ENCODE measurements at regions not wholly inside any gene's neighbourhood (a gene's known extent, or its start where the extent isn't known, plus 50 kb on each side); places are given as distances from the start of the nearest gene placed in this dataset.

DNA sequence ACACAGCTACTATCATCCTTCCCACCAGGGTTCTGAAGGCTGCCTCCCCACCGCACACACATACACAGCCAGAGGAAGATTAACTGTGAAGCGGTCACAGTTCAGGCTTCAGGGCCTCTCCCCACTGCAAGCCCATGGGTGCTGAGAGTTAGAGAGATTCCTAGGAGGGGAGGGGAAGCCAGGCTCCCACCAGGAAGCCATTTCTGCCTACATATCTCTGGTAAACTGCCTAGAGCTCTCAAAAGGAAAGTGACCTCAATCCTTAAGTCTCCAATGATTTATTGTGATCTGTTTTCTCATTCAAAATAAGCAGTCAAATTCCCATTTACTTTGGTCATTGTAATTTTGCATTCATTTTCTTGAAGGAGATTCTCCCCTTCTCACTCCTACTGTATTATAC is 141.0 kb upstream of the BNIP2 start:
- Histone ChIP-seq H3K27me3 (replicated peaks; ENCODE audit: insufficient read depth, low read length) (no peaks in the 10 kb centered on the region), H3K27ac (ENCODE audit: low read length) (no peak overlapping the region), H3F3A (ENCODE audit: insufficient read depth, low read length) (no peaks in the 10 kb centered on the region), H3K79me2 (ENCODE audit: low read length) (no peaks in the 10 kb centered on the region), H3K4me2 (ENCODE audit: low read depth, low read length) (no peak overlapping the region), H4K20me1 (ENCODE audit: insufficient read depth, low read length) (no peaks in the 10 kb centered on the region), H3K4me3 (ENCODE audit: low read length) (no peak overlapping the region), H2AFZ (ENCODE audit: low read length) (no peak overlapping the region), H3K9me3 (replicated peaks; ENCODE audit: insufficient read depth, low read length) (no peaks in the 10 kb centered on the region), H3K4me1 (ENCODE audit: low read length) (no peaks in the 10 kb centered on the region), H3K9ac (ENCODE audit: low read length) (no peak overlapping the region), H3K36me3 (replicated peaks; ENCODE audit: insufficient read depth, low read length) (no peaks in the 10 kb centered on the region), H3K9me2 (replicated peaks; ENCODE audit: insufficient read depth, low read length) (no peaks in the 10 kb centered on the region)
- TF ChIP-seq EZH2 (optimal IDR thresholded peaks at IDR 0.05; ENCODE audit: low read depth, low read length): no peak
- no peak for TF ChIP-seq EZH2phosphoT487 (IDR thresholded peaks at IDR 0.05; ENCODE audit: low read length)
- TF ChIP-seq, protein P1, sequence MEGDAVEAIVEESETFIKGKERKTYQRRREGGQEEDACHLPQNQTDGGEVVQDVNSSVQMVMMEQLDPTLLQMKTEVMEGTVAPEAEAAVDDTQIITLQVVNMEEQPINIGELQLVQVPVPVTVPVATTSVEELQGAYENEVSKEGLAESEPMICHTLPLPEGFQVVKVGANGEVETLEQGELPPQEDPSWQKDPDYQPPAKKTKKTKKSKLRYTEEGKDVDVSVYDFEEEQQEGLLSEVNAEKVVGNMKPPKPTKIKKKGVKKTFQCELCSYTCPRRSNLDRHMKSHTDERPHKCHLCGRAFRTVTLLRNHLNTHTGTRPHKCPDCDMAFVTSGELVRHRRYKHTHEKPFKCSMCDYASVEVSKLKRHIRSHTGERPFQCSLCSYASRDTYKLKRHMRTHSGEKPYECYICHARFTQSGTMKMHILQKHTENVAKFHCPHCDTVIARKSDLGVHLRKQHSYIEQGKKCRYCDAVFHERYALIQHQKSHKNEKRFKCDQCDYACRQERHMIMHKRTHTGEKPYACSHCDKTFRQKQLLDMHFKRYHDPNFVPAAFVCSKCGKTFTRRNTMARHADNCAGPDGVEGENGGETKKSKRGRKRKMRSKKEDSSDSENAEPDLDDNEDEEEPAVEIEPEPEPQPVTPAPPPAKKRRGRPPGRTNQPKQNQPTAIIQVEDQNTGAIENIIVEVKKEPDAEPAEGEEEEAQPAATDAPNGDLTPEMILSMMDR (IDR thresholded peaks at IDR 0.05; ENCODE audit: low read length): no peak
- DNase-seq: no peak

DNA sequence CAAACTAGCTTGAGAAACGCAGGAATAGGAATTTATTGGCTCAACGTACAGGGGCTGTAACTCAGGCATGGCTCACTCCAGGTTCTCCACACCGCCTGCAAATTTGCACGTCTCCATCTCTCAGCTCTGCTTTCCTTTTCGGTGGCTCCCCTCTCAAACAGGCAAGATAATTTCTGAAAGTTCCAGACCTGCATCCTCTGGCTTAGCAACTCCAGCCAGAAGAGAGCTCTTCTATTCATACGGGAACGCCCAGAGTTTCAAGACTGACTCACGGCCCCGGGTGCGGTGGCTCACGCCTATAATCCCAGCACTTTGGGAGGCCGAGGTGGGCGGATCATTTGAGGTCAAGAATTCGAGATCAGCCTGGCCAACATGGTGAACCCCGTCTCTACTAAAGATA is 139.7 kb upstream of the BNIP2 start:
- no peak for DNase-seq
- Histone ChIP-seq H3K79me2 (ENCODE audit: low read length) (no peaks in the 10 kb centered on the region), H3K9ac (ENCODE audit: low read length) (no peak overlapping the region), H3K4me2 (ENCODE audit: low read depth, low read length) (no peak overlapping the region), H3F3A (ENCODE audit: insufficient read depth, low read length) (no peaks in the 10 kb centered on the region), H3K36me3 (replicated peaks; ENCODE audit: insufficient read depth, low read length) (no peaks in the 10 kb centered on the region), H3K9me3 (replicated peaks; ENCODE audit: insufficient read depth, low read length) (no peaks in the 10 kb centered on the region), H2AFZ (ENCODE audit: low read length) (no peak overlapping the region), H3K27ac (ENCODE audit: low read length) (no peak overlapping the region), H3K27me3 (replicated peaks; ENCODE audit: insufficient read depth, low read length) (no peaks in the 10 kb centered on the region), H3K9me2 (replicated peaks; ENCODE audit: insufficient read depth, low read length) (no peaks in the 10 kb centered on the region), H3K4me1 (ENCODE audit: low read length) (no peaks in the 10 kb centered on the region), H3K4me3 (ENCODE audit: low read length) (no peak overlapping the region), H4K20me1 (ENCODE audit: insufficient read depth, low read length) (no peaks in the 10 kb centered on the region)
- TF ChIP-seq EZH2phosphoT487 (IDR thresholded peaks at IDR 0.05; ENCODE audit: low read length): no peak

DNA sequence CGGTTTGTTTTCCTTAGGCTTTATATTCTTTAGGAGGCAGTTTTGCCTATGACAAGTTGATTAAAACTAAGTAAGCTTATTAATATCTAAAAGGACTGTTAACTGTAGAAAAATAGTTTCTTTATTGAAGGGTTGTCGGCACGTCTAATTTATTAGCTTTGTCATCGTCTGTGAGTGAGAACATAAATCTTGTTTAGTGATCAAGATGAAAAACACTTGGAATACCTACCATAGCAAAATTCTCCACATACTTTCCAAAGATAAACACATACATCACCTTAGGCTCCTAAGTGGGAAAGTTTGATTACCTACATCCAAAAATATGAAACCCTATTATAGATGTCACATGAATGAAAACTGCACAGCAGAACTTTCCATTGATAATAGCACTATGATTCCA is 139.1 kb upstream of the BNIP2 start:
- H4K20me1 ChIP-seq (ENCODE audit: insufficient read depth, low read length): no peaks in the 10 kb centered on the region
- H3F3A ChIP-seq (ENCODE audit: insufficient read depth, low read length): no peaks in the 10 kb centered on the region
- H3K79me2 ChIP-seq (ENCODE audit: low read length): no peaks in the 10 kb centered on the region
- no peaks in the 10 kb centered on the region for H3K4me1 ChIP-seq (ENCODE audit: low read length)
- H3K27me3 ChIP-seq (replicated peaks; ENCODE audit: insufficient read depth, low read length): no peaks in the 10 kb centered on the region
- H2AFZ ChIP-seq (ENCODE audit: low read length): no peak overlapping the region
- no peak overlapping the region for H3K4me2 ChIP-seq (ENCODE audit: low read depth, low read length)
- no peak overlapping the region for H3K9ac ChIP-seq (ENCODE audit: low read length)
- H3K36me3 ChIP-seq (replicated peaks; ENCODE audit: insufficient read depth, low read length): no peaks in the 10 kb centered on the region
- no peak for TF ChIP-seq EZH2 (optimal IDR thresholded peaks at IDR 0.05; ENCODE audit: low read depth, low read length)
- no peak for TF ChIP-seq EZH2phosphoT487 (IDR thresholded peaks at IDR 0.05; ENCODE audit: low read length)
- TF ChIP-seq, protein P1 (IDR thresholded peaks at IDR 0.05; ENCODE audit: low read length): no peak
- H3K27ac ChIP-seq (ENCODE audit: low read length): no peak overlapping the region
- no peaks in the 10 kb centered on the region for H3K9me3 ChIP-seq (replicated peaks; ENCODE audit: insufficient read depth, low read length)
- no peak overlapping the region for H3K4me3 ChIP-seq (ENCODE audit: low read length)
- DNase-seq: no peak
- no peaks in the 10 kb centered on the region for H3K9me2 ChIP-seq (replicated peaks; ENCODE audit: insufficient read depth, low read length)

DNA sequence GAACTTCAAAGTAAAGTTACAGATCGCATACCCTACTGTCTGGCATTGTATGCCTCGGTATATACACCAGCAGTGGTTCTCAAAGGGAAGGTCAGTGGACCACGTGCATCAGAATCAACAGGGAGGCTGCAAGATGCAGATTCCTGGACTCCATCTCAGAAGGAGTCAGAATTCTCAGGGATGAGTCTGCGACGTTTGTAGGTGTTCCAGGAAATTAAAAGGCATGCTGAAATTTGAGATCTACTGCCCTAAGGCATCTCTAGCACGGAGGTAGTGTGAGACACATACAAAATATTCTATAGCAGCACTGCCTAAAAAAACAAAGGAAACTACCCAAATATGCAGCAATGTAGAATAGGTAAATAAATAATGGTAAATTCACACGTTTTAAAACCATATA is 136.8 kb upstream of the BNIP2 start:
- Histone ChIP-seq H3K4me3 (ENCODE audit: low read length) (no peak overlapping the region), H3K36me3 (replicated peaks; ENCODE audit: insufficient read depth, low read length) (no peaks in the 10 kb centered on the region), H3K4me2 (ENCODE audit: low read depth, low read length) (no peak overlapping the region), H3K9ac (ENCODE audit: low read length) (no peak overlapping the region), H3K4me1 (ENCODE audit: low read length) (no peaks in the 10 kb centered on the region), H3K79me2 (ENCODE audit: low read length) (no peaks in the 10 kb centered on the region), H3K9me2 (replicated peaks; ENCODE audit: insufficient read depth, low read length) (no peaks in the 10 kb centered on the region), H2AFZ (ENCODE audit: low read length) (no peak overlapping the region), H3F3A (ENCODE audit: insufficient read depth, low read length) (no peaks in the 10 kb centered on the region), H4K20me1 (ENCODE audit: insufficient read depth, low read length) (no peaks in the 10 kb centered on the region), H3K27ac (ENCODE audit: low read length) (no peak overlapping the region), H3K27me3 (replicated peaks; ENCODE audit: insufficient read depth, low read length) (no peaks in the 10 kb centered on the region), H3K9me3 (replicated peaks; ENCODE audit: insufficient read depth, low read length) (no peaks in the 10 kb centered on the region)
- no peak for DNase-seq
- TF ChIP-seq EZH2 (optimal IDR thresholded peaks at IDR 0.05; ENCODE audit: low read depth, low read length): no peak
